SK-N-MC (cell line): ENCODE measurements at regions not wholly inside any gene's neighbourhood (a gene's known extent, or its start where the extent isn't known, plus 50 kb on each side); places are given as distances from the start of the nearest gene placed in this dataset.

Experiments used
- EZH2 ChIP-seq: fragments of 200-600 bp; sonication (generic); IDR thresholded peaks from one replicate; pipeline ENCODE4 v1.6.1; 2017; ENCODE audit warnings: antibody characterized with exemption
- FOXP2 ChIP-seq: optimal IDR thresholded peaks from 2 replicates; pipeline ENCODE3; 2011; ENCODE audit warnings: mild to moderate bottlenecking, moderate library complexity; ENCODE audit not compliant: insufficient read depth; ENCODE audit errors: extremely low read length, control extremely low read depth
- POLR2AphosphoS5 ChIP-seq: IDR thresholded peaks from 2 replicates; pipeline ENCODE4 v1.6.1; 2012; ENCODE audit warnings: mild to moderate bottlenecking, low read depth, low read length, borderline replicate concordance

DNA sequence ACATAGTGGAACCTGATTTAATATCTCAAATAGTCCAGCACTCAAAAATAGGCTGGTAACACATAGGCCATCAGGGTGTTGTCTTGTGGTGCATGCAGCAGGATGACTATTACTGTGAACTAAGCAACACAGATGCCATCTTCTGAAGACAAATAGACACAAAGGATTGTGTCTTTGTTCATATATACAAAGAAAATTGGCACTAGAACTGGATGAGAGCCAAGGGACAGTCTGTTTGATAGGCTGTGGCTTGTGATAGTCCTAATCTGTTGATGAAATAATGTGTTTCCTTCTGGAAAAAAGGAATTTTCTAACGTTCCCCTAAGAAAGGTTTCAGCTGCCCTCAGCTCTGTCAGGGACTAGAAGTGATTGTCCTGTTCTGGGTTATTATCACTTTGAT lies 129.8 kb downstream of the TPBG start:
- no peak for TF ChIP-seq EZH2
- TF ChIP-seq POLR2AphosphoS5, result no peak
- TF ChIP-seq FOXP2, result no peak
